ENCODE measurements at regions not wholly inside any gene's neighbourhood (a gene's known extent, or its start where the extent isn't known, plus 50 kb on each side); places are given as distances from the start of the nearest gene placed in this dataset.

DNA sequence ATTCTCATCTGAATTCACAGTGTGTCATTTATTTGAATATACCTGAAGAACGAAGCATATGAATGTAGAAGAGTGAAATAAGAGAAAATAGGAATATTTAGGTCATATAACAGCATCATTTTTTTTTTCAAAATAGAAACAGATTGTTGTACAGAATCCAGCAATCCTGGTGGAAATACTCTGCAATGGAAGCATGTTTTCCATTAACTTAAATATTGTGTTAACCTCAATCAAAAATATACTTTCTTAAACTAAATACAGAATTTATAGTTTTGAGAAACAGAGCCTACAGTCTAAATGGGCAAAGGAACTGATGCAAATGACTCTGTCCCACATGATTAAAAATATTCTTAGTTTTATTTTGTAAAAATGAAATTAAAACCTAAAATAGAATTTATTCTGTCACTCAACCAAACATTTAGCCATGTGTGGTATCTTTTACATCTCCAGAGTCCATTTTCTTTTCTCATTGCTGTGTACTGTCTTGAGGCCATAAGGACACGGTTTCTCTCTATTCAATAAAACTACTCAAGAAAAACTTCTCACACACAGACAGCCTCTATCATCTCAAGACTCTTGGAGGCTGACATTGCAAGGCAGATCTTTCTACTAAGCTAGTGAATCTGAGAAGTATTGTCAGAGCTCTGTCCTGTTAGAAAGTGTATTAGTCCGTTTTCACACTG, 322.6 kb downstream of the LTN1 start:
- Histone ChIP-seq H3K27ac (ENCODE audit: low read depth, low read length) (no peak overlapping the region), H3K27me3 (ENCODE audit: insufficient read depth, low read length) (no peaks in the 10 kb centered on the region), H3K4me2 (ENCODE audit: low read length) (no peak overlapping the region), H4K20me1 (ENCODE audit: insufficient read depth, low read length) (no peaks in the 10 kb centered on the region), H3K9me3 (ENCODE audit: insufficient read depth, low read depth, low read length) (no peaks in the 10 kb centered on the region), H3K9ac (ENCODE audit: low read length) (no peak overlapping the region), H3K79me2 (ENCODE audit: insufficient read depth, low read length) (no peaks in the 10 kb centered on the region), H3K4me1 (ENCODE audit: insufficient read depth, low read length) (no peaks in the 10 kb centered on the region), H3K36me3 (ENCODE audit: insufficient read depth, low read length) (no peaks in the 10 kb centered on the region), H2AFZ (ENCODE audit: low read depth, low read length) (no peak overlapping the region), H3K4me3 (ENCODE audit: insufficient read depth, low read depth, low read length) (no peak overlapping the region)
- TF ChIP-seq EZH2 (IDR thresholded peaks at IDR 0.05; ENCODE audit: insufficient read depth, low read length) = no peak
- TF ChIP-seq, protein P1, sequence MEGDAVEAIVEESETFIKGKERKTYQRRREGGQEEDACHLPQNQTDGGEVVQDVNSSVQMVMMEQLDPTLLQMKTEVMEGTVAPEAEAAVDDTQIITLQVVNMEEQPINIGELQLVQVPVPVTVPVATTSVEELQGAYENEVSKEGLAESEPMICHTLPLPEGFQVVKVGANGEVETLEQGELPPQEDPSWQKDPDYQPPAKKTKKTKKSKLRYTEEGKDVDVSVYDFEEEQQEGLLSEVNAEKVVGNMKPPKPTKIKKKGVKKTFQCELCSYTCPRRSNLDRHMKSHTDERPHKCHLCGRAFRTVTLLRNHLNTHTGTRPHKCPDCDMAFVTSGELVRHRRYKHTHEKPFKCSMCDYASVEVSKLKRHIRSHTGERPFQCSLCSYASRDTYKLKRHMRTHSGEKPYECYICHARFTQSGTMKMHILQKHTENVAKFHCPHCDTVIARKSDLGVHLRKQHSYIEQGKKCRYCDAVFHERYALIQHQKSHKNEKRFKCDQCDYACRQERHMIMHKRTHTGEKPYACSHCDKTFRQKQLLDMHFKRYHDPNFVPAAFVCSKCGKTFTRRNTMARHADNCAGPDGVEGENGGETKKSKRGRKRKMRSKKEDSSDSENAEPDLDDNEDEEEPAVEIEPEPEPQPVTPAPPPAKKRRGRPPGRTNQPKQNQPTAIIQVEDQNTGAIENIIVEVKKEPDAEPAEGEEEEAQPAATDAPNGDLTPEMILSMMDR (IDR thresholded peaks at IDR 0.05; ENCODE audit: insufficient read depth, low read depth, low read length) = no peak
- no peak overlapping the region for H3K4me3 Mint-ChIP-seq (ENCODE audit: unreplicated experiment)
- no peak overlapping the region for H3K27ac Mint-ChIP-seq (ENCODE audit: unreplicated experiment)
- H3K27me3 Mint-ChIP-seq (ENCODE audit: low read depth, unreplicated experiment) = no peaks in the 10 kb centered on the region
- FAIRE-seq (no peak), DNase-seq (ENCODE audit: low read depth) (no peak)
- H3K9me3 Mint-ChIP-seq (ENCODE audit: unreplicated experiment) = peaks cover 4% of the 10 kb centered on the region
- no peaks in the 10 kb centered on the region for H3K4me1 Mint-ChIP-seq (ENCODE audit: low read depth, unreplicated experiment)
- H3K36me3 Mint-ChIP-seq (ENCODE audit: low read depth, unreplicated experiment) = no peaks in the 10 kb centered on the region

DNA sequence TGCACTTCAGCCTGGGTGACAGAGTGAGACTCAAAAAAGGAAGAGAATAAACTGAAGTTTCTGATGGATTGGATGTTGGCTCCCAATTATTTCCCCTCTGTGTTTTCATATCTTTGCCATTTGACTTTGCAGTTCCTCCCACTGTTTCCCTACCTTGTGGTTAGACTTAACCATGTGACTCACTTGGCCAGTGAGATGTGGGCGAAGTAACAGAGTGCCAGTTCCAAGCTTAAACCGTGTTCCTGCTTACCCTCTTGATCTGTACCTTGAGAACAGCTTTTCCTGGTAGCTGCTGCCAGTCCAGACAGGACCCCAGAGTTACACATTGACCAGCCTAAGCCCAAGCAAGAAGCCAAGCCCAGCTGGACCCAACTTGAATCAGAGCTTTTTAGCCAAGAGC, 323.4 kb downstream of the LTN1 start:
- peaks cover 4% of the 10 kb centered on the region for H3K9me3 Mint-ChIP-seq (ENCODE audit: unreplicated experiment)
- H3K4me3 Mint-ChIP-seq (ENCODE audit: unreplicated experiment) = no peak overlapping the region
- Histone ChIP-seq H2AFZ (ENCODE audit: low read depth, low read length) (no peak overlapping the region), H3K27ac (ENCODE audit: low read depth, low read length) (no peak overlapping the region), H3K9ac (ENCODE audit: low read length) (no peak overlapping the region), H3K27me3 (ENCODE audit: insufficient read depth, low read length) (no peaks in the 10 kb centered on the region), H3K36me3 (ENCODE audit: insufficient read depth, low read length) (no peaks in the 10 kb centered on the region), H3K4me2 (ENCODE audit: low read length) (no peak overlapping the region), H3K9me3 (ENCODE audit: insufficient read depth, low read depth, low read length) (no peaks in the 10 kb centered on the region), H3K4me3 (ENCODE audit: insufficient read depth, low read depth, low read length) (no peak overlapping the region), H4K20me1 (ENCODE audit: insufficient read depth, low read length) (no peaks in the 10 kb centered on the region), H3K79me2 (ENCODE audit: insufficient read depth, low read length) (no peaks in the 10 kb centered on the region), H3K4me1 (ENCODE audit: insufficient read depth, low read length) (no peaks in the 10 kb centered on the region)
- TF ChIP-seq, protein P1 (IDR thresholded peaks at IDR 0.05; ENCODE audit: insufficient read depth, low read depth, low read length) = no peak
- no peak for TF ChIP-seq EZH2 (IDR thresholded peaks at IDR 0.05; ENCODE audit: insufficient read depth, low read length)
- no peak for FAIRE-seq
- no peaks in the 10 kb centered on the region for H3K4me1 Mint-ChIP-seq (ENCODE audit: low read depth, unreplicated experiment)
- no peaks in the 10 kb centered on the region for H3K27me3 Mint-ChIP-seq (ENCODE audit: low read depth, unreplicated experiment)
- no peak overlapping the region for H3K27ac Mint-ChIP-seq (ENCODE audit: unreplicated experiment)
- no peaks in the 10 kb centered on the region for H3K36me3 Mint-ChIP-seq (ENCODE audit: low read depth, unreplicated experiment)
- DNase-seq (ENCODE audit: low read depth) = no peak

DNA sequence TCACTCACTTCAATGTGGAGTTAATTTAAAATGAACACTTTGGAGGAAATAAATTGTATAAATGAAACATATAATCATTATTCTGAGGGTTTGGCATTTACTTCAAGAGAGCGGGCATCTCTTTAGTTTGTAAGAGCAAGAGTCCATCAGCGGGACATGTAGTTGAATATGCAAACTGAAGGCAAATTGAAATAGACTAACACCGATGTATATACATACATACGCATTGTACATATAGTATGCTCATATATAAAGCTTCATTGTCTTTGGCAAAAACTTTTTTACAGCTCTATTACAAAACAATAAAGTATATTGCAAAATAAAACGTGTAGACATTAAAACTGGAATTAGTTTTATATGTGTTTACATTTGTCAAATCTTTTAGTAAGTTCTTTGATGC, 328.9 kb downstream of the LTN1 start:
- FAIRE-seq = no peak
- Histone ChIP-seq H3K27me3 (ENCODE audit: insufficient read depth, low read length) (no peaks in the 10 kb centered on the region), H3K36me3 (ENCODE audit: insufficient read depth, low read length) (no peaks in the 10 kb centered on the region), H4K20me1 (ENCODE audit: insufficient read depth, low read length) (no peaks in the 10 kb centered on the region), H3K4me3 (ENCODE audit: insufficient read depth, low read depth, low read length) (no peak overlapping the region), H3K4me2 (ENCODE audit: low read length) (no peak overlapping the region), H2AFZ (ENCODE audit: low read depth, low read length) (no peak overlapping the region), H3K9ac (ENCODE audit: low read length) (no peak overlapping the region), H3K27ac (ENCODE audit: low read depth, low read length) (no peak overlapping the region), H3K79me2 (ENCODE audit: insufficient read depth, low read length) (no peaks in the 10 kb centered on the region), H3K4me1 (ENCODE audit: insufficient read depth, low read length) (no peaks in the 10 kb centered on the region), H3K9me3 (ENCODE audit: insufficient read depth, low read depth, low read length) (no peaks in the 10 kb centered on the region)
- DNase-seq (ENCODE audit: low read depth) = no peak
- Mint-ChIP-seq H3K4me1 (ENCODE audit: low read depth, unreplicated experiment) (no peaks in the 10 kb centered on the region), H3K36me3 (ENCODE audit: low read depth, unreplicated experiment) (no peaks in the 10 kb centered on the region), H3K9me3 (ENCODE audit: unreplicated experiment) (no peaks in the 10 kb centered on the region), H3K4me3 (ENCODE audit: unreplicated experiment) (no peak overlapping the region), H3K27me3 (ENCODE audit: low read depth, unreplicated experiment) (no peaks in the 10 kb centered on the region), H3K27ac (ENCODE audit: unreplicated experiment) (no peak overlapping the region)
- TF ChIP-seq, protein P1 (IDR thresholded peaks at IDR 0.05; ENCODE audit: insufficient read depth, low read depth, low read length) = no peak
- no peak for TF ChIP-seq EZH2 (IDR thresholded peaks at IDR 0.05; ENCODE audit: insufficient read depth, low read length)
